GM11168 (cell line): ENCODE measurements at regions not wholly inside any gene's neighbourhood (a gene's known extent, or its start where the extent isn't known, plus 50 kb on each side); places are given as distances from the start of the nearest gene placed in this dataset.
"Not testable (repeated sequence)": the region's sequence is repeated elsewhere in the genome, so short reads cannot be mapped to it uniquely, and the experiment has no call there.

ENCODE experiments used
- in situ Hi-C: fragments of 300-500 bp; cut with MboI; formaldehyde crosslinking; loops from one replicate; pipeline ENCODE4 v1.12.0; 2022; ENCODE audit warnings: low sequenced_read_pairs; ENCODE audit not compliant: unreplicated experiment

DNA sequence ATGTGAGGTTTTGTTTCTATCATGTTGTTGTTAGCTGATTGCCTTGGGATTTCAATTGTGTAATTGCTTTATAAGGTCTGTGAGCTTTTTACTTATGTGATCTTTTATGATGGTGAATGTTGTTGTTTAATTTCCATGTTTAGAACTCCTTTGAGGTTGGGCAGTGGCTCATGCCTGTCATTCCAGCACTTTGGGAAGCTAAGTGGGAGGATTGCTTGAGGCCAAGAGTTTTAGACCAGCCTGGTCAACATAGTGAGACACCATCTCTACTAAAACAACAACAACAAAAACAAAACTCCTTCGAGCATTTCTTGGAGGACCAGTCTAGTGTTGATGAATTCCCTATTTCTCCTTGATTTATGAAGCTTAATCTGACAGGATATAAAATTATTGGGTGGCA lies 102.1 kb upstream of the PMCH start:
- in situ Hi-C loops: loop anchor here (10.0 kb wide), 1 partner anchor 185 kb away; the partner anchor contains the start of gene IGF1

DNA sequence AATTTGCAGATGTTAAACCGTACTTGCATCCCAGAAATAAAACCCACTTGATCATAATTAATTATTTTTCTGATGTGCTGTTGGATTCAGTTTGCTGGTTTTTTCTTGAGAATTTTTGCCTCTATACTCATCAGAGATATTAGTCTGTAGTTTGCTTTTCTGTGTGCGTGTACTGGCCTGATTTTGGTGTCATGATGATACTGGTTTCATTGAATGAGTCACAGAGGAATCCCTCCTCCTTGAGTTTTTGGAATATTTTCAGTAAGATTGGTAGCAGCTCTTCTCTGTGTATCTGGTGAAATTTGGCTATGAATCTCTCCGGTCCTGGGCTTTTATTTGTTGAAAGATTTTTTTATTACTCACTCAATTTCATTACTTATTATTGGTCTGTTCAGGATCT lies 100.4 kb upstream of the PMCH start:
- in situ Hi-C loops: loop anchor here (10.0 kb wide), 1 partner anchor 187 kb away; the partner anchor contains the start of gene IGF1

DNA sequence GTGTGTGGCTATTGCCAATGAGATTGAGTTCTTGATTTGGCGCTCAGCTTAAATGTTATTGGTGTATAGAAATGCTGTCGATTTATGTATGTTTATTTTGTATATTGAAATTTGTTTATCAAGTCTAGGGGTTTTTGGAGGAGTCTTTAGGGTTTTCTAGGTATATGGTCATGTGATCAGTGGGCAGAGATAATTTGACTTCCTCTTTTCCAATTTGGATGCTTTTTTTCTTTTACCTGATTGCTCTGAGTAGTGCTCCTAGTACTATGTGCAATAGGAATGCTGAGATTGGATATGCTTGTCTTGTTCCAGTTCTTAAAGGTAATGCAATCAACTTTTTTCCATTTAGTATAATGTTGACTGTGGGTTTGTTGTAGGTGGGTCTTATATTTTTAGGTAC lies 99.8 kb upstream of the PMCH start:
- in situ Hi-C loops: loop anchor here (10.0 kb wide), 1 partner anchor 187 kb away; the partner anchor contains the start of gene IGF1

DNA sequence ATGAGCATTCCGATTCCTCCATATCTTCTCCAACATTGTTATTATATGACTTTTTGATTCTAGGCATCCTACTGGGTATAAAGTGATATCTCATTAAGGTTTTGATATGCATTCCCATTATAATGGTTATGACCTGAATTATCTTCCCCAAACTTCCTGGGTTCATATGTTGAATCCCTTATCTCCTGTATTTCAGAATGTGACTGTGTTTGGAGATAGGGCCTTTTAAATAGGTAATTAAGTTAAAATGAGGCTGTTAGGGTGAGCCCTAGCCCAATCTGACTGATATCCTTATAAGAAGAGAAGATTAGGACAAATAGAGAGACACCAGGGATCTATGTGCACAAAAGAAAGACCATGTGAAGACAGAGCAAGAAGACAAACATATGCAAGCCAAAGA lies 96.9 kb upstream of the PMCH start:
- in situ Hi-C loops: loop anchor here (10.0 kb wide), 1 partner anchor 190 kb away; the partner anchor contains the start of gene IGF1

DNA sequence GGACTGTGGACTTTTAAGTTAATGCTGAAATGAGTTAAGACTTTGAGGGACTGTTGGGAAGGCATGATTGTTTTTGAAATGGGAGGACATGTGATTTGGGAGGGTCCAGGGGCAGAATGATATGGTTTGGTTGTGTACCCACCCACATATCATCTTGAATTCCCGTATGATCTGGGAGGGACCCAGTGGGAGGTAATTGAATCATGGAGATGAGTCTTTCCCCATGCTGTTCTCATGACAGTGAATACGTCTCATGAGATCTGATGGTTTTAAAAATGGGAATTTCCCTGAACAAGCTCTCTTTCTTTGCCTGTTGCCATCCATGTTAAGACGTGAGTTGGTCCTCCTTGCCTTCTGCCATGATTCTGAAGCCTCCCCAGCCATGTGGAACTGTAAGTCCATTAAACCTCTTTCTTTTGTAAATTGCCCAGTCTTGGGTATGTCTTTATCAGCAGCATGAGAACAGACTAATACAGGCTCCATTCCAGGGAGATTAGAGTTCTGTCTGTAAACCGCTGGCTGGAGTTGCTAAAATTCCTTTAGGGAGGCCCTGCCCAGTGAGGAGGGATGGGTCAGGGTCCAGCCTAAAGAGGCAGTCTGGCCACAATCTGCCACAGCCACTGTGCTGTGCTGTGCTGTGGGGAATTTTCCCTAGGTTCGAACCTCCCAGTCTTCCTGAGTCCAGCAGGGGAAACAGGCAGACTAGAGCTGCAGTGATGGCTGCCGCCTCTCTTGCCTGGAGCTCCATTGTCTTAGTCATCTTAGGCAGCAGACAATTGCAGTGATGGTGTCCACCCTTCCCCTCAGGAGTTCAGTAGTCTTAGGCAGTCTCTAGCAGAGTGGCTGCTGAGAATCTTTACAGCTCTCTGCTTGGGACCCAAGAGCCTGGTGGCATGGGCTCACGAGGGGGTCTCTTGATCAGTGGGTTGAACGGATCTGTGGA lies 94.1 kb upstream of the PMCH start:
- in situ Hi-C loops: loop anchor here (10.0 kb wide), 1 partner anchor 193 kb away; the partner anchor contains the start of gene IGF1

DNA sequence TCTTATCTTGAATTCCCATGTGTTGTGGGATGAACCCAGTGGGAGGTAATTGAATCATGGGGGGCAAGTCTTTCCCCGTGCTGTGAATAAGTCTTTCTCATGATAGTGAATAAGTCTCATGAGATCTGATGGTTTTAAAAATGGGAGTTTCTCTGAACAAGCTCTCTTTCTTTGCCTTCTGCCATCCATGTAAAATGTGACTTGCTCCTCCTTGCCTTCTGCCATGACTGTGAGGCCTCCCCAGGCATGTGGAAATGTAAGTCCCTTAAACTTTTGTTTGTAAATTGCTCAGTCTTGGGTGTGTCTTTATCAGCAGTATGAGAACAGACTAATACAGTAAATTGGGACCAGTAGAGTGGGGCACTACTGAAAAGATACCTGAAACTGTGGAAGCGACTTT lies 92.1 kb upstream of the PMCH start:
- in situ Hi-C loops: loop anchor here (10.0 kb wide), 1 partner anchor 195 kb away; the partner anchor contains the start of gene IGF1

DNA sequence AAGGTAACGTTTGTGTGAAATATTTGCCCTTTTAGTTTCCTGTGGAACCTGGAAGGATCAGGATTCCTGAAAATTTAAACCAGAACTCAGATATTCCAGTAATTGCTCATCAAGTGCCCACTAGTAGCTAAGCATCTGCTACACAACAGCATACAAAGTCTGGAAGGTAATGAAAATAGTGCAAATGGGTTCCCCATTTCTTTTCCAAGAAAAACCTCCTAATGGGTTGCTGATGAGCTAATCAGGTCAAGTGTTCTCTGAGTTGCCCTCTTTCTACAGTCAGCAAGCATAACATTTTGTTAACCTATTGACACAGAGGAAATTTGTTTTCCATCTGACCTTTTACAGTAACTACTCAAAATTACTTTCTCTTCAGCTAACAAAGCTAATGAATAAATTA lies 83.6 kb upstream of the PMCH start:
- in situ Hi-C loops: no loop called here

DNA sequence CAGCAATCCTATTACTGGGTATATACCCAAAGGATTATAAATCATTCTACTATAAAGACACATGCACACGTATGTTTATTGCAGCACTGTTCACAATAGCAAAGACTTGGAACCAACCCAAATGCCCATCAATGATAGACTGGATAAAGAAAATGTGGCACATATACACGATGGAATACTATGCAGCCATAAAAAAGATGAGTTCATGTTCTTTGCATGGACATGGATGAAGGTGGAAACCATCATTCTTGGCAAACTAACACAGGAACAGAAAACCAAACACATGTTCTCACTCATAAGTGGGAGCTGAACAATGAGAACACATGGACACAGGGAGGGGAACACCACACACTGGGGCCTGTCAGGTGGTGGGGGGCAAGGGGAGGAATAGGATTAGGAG lies 58.1 kb upstream of the PMCH start:
- in situ Hi-C loops: not testable (repeated sequence)

DNA sequence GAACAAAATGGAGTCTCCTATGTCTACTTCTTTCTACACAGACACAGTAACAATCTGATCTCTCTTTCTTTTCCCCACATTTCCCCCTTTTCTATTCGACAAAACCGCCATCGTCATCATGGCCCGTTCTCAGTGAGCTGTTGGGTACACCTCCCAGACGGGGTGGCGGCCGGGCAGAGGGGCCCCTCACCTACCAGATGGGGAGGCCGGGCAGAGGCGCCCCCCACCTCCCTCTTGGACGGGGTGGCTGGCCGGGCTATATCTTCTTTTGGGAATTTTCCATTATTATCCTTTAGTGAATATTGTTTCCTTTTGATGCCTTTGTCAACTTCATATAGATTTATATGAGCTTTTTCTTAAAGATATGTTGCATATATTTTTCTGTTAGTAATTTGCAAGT lies 53.4 kb upstream of the PMCH start:
- in situ Hi-C loops: not testable (repeated sequence)

DNA sequence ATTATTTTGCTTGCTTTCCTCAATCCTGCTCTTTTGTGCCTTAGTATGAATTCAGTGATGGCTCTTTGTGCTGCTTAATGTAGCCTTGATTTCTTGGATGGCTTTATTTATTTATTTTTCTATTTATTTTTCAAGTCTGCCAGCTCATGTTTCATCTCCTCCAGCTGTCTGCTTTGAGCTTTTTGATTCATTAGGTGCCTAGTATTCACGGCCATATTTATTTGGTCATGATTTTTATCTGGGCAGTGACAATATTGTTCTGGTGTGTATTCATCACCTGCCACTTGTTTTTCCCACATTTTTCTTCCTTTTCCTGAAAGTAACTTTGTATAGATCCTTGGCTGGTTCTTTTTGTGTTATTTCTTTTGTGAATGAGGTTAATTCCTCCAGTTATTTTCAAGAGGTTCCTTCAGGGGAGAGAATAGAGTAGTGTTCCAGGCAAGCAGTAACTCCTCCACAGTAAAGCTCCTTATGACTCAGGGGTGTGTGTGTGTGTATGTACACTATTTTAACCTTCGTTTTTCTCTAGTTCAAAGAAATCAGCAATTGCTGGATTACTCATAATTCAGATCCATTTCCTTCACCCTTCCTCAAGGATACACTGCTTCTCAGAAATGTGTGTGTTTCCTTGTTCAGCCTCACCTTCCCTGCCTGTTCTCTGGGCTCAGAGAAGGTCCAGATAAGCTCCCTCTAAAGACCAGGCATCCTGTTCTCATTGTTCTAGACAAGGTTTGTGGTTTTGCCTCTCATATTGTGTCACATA lies 51.6 kb upstream of the PMCH start:
- in situ Hi-C loops: no loop called here
